NCI-H146 treated with DMSO at 0.1 percent for 48 hours (cell line): ENCODE measurements at regions not wholly inside any gene's neighbourhood (a gene's known extent, or its start where the extent isn't known, plus 50 kb on each side); places are given as distances from the start of the nearest gene placed in this dataset.

Experiments
- DNase-seq: peaks from one replicate; lab custom pipeline; 2025; ENCODE audit not compliant: unreplicated experiment; lab: John Stamatoyannopoulos, UW

DNA sequence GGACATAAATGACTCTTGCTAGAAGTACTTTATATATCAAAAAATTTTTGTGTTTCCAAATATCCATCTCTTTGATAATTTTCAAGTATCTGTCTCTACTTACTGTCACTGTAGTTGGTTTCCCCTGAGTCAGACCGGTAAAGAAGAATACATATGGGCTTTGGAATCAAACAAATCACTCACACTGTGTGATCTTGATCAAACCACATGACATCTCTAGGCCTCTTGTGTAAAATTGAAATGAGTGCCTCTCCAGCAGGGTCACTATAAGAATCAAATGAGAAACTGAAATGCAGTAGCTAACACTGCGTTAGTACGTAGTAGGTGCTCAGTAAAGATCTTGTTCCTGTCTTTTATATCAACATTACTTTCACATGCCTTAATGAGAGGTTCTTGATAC, 314.6 kb upstream of the STT3B start:
- DNase-seq: no peak

DNA sequence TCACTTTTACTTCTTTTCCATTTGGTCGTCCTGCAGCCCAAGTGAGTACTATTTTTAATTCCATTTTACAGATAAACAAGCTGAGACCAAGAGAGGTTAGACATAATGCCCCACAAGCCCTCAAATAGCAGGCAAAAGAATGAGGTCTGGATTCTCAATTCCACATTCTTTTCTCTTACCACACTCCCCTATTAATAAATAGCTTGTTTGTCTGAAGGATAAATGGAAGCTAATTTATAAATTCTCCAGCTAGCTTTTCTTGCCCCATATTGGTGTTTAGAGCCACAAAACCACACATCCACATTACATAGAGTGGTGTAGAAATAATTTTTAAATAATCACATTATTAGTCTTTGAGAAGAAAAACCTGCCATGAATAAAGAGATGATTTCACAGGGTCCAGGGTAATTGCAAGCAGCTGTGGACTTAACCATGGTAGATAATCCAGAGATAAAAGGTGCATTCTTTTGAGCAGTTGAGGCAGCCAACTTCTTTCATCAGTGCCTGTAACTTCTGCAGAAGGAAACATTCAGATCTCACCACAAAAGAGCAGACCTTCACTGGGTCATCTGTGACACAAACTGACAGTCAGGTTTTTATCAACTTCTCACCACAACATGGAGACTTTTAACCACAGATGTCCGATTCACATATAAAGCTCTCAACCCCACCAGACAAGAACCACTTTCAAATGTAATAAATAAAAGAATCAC, 313.4 kb upstream of the STT3B start:
- no peak for DNase-seq

DNA sequence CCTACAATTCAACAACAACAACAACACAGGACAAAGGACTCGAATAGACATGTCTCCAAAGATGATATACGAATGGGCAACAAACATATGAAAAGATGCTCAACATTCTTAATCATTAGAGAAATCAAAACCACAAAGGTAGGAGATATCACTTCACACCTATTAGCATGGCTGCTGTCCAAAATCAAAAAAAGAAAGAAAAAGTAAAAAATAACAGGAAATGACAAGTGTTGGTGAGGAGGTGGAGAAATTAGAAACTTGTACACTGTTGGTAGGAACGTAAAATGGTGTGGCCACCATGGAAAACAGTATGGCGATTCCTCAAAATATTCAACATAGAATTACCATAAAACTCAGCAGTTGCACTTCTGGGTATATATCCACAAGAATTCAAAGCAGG, 312.3 kb upstream of the STT3B start:
- no peak for DNase-seq

DNA sequence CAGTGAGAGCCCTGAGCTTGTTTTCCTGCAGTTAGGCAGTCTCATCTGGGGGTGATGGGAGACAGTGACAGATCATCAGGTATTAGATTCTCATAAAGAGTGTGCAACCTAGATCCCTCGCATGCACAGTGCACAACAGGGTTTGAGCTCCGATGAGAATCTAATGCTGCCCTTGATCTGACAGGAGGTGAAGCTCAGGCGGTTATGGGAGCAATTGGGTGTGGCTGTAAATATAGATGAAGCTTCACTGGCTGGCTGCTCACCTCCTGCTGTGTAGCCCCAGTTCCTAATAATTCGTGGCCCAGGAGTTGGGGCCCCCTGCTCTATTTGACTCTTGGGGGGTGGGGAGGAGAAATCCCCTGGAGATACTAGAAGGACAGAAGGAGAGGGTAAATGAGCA, 309.4 kb upstream of the STT3B start:
- DNase-seq: no peak

DNA sequence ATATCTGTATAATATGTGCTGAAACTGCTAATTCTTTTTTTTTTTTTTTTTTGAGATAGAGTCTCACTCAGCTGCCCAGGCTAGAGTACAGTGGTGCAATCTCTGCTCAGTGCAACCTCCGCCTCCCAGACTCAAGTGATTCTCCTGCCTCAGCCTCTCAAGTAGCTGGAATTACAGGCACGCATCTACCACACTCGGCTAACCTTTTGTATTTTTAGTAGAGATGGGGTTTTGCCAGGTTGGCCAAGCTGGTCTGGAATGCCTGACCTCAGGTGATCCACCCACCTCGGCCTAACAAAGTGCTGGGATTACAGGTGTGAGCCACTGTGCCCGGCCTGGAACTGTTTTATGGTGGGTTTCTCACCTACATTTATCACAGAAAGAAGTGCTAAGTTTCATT, 307.8 kb upstream of the STT3B start:
- DNase-seq: no peak

DNA sequence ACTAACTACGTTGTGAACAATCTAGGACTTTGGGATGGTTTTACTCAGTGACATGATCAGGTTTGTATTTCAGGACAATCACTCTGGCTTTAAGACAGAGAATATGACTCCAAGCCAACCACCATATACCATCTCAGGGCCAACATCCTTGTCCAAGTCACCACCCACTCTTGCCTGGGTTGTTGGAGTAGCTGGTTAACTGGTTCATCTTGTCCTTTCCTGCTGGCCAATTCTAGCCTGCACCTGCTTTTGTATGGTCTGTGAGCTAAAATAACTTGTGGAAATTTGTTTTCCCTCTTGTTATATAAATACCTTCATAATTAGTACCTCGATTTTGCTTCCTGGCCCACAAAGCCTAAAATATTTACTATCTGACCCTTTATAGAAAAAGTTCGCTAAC, 306.8 kb upstream of the STT3B start:
- DNase-seq: no peak

DNA sequence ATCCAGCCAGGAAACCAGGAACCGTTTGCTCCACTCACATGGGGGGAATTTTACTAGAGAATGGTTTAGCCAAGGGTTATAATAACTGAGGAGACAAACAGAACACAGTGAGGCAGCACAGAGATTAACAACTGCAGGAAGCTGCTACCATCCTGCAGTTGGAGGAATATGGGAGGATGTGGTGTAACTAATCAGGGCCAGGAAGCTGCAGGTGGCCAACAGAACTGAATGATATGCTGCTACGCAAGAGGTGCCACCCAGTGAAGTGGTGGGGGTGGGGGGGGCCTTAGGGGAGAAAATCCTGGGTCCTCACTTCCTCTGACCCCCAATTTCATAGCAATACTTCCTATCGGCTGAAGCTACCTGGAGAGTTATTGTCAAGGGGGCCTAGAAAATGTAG, 306.4 kb upstream of the STT3B start:
- DNase-seq: no peak

DNA sequence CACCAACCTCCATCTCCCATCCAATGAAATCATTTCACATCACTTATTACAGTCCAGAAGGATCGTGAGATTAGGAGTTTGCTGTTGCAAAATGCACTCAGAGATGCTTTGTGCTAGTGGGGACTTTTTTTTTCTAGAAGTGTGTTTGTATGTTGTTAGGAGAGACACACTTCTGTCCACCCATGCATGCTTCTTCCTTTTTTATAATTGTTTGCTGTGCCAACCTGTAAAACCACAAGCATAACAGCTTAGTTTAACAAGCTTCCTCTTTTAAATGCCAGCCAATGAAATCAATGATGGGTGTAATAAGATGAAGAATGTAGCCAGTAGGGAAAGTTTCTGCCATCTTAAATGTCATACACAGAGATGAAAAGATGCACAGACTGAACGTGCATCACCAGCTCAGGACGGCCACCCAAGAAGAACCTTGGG, 305.6 kb upstream of the STT3B start:
- no peak for DNase-seq

DNA sequence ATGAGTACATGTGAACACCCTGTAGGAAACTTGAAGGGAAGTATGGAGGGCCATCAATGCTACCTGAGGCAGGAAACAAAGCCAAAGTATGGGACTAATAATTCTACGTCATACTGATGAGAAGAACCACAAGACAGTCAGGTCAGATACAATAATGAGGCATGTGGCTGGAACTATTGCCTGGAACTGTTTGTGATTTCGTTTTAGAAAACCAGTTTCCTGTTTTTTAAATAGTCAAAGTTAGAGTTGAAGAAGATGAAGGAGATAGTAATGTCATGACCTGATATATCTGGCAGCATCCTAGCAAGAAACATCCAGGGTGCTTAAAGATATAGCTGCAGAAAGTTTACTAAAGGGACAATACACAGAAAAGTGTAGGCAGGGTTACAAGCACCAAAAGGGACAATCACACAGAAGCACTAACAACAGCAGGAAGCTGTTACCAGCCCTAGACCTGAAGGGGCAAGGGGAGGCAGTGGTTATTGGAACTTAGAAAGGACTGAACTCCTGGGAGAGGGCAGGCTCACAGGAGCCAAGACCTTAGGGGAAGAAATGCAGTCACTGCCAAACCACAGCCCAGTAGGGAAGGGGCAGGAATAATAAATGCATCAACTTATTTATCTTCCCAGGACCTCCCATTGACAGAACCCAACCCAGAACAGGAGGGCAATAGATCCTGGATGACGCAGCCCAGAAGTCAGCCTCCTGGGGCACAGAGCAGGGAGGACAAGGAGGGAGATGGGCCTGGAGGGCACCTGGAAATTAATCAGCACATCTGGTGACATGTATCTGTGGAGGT, 302.1 kb upstream of the STT3B start:
- no peak for DNase-seq

DNA sequence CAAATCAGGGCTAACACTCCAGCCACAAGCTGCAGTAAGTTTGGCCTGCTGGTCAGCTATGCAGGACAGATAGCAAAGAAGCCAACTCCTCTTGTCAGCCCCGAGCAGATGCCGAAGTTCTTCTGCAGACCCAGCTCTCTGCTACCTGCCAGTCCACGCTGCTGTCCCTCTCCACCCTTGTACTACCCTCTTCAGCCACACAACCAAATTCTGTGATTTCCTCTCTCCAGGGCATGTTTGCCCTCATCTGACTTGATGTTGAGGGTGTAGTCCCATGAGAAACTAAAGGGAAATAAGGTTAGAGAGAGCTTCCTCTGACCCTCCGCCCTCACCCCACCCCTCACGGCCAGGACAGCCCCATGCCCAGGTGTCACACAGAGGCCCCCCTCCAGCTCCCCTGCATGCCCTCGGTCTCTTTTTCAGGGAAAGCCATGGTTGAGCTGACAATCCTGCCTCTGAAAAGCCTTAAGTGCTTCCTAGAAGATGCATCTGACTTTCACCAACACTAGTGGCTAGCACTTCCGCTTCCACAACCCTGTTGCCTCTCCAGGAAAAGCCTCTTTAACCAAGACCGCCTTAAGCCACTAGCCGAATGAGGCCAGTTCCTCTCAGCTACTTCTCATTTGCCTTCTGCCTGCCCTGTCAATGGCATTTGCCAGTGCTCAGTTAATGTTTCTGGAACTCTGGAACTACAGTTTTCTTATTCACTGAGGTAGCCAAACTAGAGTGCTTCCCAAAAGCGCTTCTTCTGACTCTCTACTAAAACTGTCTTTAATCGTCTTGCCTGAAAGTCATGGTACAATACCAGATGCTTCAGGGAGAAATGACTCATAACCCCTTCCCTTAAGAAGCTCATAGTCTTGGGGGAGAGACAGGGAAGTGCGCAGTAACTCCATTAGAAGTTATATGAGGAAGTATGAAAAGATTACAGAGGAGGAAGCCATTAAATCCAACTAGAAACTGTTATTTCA, 300.4 kb upstream of the STT3B start:
- DNase-seq: no peak

DNA sequence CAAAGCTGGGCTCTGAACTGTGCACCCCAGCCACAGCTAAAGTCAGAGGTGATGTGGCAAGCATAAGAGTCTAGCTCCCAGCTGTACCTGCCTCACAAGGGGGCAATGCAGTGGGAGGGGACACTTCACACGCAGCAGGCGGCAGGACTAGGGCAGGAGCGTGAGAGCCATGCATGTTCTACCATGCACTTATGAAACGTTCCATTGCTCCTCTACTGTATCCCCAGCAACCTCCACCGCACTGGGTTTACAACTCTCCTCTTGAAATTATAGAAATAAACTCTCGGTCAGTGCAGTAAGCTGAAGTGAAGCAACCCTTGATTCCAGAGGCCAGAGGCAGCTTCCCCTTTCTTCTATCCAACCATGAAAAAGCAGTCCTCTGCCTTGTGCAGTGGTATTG, 298.6 kb upstream of the STT3B start:
- DNase-seq: no peak

DNA sequence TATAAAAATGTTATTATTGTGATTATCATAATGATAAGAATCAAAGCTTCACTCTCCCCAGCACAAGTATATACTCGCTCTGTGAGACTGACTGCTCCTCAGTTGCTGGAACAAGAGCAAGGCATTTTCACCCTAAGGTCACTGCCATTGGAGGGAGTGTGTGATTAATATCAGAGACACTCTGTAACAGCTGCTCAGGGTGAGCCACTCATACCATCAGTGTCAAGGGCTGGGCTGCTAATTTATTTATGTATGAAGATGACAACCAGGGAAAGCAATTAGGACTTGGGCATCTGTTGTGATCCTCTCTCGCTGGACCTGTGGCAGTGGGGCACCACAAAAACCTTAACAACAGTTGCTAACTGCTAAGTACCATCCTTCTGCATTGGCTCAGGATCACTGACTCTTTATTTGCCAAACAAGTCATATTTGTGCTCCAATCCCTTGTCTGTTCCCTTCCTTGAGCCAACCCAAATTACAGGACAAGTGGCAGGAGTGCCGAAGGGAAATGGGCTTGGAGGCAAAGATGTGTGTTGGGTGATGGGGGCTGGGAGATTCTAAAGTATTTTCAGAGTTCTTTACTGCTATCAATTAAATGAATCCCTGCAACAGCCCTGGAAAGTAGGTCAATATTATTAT, 297.5 kb upstream of the STT3B start:
- no peak for DNase-seq

DNA sequence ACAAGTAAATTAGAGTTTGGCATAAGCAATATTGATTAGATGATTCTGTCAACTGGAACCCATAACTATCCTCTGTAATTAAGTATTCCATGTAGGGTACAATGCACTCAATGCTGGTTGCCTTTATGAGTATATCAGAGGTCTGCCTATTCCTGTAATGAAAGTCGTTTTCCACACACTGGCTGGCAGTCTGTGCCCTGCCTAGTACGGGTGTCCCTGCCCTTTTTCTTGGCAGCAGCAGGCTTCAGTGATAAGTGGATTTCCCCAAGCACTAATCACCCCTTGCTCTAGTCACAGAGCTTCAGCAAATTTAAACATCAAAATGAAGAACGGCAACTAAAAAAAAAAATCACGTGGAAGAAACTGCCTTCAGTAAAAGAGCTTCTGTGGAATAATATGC, 294.8 kb upstream of the STT3B start:
- no peak for DNase-seq

DNA sequence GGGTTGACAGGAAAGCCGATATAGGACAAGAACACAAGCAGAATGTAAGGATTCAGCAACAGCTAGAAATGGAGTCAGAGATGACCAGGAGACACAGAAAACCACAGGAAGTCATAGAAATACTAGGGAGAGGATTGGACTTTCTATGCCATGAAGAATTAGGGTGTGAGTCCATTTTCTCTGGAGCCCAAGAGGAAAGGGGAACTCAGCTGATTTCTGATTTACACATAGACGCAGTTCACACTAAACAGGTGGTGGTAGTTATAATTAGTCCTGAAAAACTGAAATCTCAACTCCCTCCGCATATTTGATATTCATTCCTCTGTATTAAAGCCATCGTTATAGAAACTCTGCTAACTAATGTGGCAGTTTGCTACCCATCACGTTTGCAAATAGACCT, 292.7 kb upstream of the STT3B start:
- no peak for DNase-seq

DNA sequence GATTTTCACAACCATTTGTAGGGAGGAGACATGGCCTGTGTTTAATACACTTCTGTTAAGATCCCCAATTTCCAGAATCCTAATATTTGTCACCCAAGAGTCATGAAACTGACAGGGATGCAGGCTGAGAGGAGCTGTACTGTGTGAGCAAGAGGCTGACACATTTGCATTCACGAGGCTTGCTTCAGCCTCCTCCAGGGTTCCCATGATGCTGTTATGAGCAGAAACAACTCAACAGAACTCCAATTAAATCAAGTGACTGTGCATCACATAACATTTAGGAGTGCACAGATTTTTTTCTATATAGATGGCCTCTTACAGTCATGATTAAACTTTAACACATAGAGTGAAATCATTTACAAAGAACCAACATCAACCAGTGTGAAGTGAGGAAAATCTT, 292.3 kb upstream of the STT3B start:
- no peak for DNase-seq

DNA sequence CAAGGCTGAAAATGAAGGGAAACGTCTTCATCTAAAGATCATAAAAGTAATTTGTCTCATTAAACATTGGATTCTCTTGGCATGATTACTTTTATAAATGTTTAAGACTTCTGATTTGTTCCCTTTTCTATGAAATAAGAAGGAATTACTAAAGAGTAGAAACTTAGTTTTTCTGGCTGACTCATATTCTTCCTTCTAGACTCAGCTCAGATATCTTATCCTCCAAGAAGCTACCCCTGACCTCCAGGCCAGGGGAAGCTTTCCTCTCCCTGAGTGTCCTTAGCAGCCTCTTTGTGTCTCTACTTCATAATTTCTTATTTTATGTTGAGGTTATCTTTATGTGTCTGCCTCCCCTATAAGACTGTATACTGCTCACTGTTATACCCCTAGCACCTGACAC, 291.9 kb upstream of the STT3B start:
- no peak for DNase-seq

DNA sequence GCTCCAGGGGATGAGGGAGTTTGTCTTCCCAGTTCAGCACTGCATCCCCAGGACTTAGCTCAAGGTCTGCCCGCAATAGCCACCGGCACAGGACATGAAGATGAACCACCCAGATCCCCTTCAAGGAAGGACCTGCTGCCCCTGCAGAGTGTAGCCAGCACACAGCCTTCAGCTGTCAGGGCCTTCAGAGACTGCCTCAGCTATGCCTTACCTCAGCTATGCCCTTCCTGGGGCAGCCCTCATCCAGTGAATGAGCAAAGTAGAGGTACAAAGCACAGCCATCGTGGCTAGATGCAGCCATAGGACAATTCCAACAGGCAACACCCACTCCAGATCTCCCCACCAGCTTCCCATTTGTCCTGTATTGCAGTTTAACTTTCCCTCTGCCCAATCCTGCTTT, 291.2 kb upstream of the STT3B start:
- DNase-seq: no peak

DNA sequence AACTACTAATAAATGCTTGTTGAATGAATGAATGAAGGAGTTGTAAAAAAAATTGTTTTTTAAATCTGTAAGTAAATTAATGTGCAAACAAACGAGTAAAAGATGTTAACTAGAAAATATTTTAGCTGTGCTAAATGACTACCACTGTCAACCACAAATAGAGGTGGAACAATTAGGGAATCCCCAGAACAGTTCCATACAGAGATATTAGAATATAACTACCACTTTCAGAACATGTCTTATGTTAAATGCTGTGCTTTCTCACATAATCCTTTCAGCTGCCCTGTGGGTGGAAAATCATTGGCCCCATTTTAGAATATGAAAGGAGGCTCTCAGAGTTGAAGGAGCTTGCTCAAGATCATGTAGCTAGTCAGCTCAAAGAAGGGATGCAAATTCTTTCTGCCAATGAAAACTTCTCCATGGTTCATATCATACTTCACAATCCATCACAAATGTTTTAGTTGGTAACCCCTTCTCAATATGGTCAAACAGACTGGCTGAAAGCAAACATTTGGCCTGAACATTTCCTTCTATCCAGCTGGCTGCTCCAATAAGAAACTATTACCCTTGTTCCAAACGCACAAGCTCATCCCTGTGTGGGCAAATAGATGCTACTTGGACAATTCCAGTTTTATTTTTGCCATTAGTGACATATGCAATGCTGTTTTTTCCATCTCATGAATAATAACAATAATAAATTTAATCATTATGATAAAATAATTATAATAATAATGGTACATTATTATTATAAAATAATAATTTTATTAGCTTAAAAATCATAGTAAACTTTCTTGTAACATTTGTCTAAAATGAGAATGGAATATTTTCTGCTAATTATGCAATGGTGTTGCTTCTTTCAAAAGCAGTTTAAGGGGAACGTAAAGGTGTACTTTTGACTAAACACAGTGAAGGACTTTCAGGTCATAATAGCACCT, 290.4 kb upstream of the STT3B start:
- no peak for DNase-seq

DNA sequence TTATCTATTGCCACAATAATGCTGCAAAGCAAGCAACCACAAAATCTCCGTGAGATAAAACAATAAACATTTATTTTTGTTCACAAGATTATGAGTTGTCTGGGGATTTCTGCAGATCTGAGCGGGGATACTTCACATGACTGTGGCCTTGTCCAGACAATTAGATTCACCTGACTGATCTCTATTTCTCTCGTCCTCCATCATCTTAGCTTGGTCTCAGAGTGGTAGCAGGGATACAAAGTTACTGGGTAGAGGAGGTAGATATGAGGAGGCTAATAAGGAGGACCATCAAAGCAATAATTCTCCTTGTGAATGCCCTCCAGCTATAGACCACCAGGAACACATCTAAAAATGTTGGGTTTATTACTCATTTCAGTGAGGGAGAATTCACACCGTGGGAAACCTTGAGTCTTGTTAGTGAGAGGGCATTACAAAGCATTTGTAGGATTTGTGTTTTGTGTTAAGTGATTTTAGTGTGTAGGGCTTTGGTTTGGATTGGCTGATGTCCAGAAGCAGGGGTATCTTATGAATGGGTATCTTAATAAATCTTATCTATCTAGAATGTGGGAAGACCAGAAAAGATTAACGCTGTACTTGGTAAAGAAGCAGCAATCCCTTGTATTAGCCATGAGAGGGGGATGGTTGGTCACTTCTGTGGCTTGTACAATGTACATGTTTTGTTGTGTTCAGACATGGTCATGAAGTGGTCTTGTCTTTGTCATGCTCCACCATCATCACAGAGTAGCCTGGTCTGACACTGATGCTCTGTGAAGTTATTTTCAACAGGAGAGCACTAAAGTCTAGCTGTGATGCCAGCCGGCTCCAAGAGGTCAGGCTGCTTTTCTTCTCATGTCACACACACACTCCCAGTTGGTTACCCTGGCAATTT, 287.6 kb upstream of the STT3B start:
- DNase-seq: no peak
